HCEC 1CT (cell line): ENCODE measurements at regions not wholly inside any gene's neighbourhood (a gene's known extent, or its start where the extent isn't known, plus 50 kb on each side); places are given as distances from the start of the nearest gene placed in this dataset.
"Not testable (repeated sequence)": the region's sequence is repeated elsewhere in the genome, so short reads cannot be mapped to it uniquely, and the experiment has no call there.

ENCODE experiments used
- DNase-seq: peaks from one replicate; pipeline ENCODE4 v3.0.0-alpha.2; 2017

DNA sequence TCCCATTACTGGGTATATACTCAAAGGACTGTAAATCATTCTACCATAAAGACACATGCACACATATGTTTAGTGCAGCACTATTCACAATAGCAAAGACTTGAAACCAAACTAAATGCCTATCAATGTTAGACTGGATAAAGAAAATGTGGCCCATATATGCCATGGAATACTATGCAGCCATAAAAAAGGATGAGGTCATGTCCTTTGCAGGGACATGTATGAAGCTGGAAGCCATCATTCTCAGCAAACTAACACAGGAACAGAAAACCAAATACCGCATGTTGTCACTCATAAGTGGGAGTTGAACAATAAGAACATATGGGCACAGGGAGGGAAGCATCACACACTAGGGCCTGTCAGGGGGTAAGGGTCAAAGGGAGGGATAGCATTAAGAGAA is 1172.4 kb upstream of the ADGRB3 start:
- DNase-seq, result not testable (repeated sequence)

DNA sequence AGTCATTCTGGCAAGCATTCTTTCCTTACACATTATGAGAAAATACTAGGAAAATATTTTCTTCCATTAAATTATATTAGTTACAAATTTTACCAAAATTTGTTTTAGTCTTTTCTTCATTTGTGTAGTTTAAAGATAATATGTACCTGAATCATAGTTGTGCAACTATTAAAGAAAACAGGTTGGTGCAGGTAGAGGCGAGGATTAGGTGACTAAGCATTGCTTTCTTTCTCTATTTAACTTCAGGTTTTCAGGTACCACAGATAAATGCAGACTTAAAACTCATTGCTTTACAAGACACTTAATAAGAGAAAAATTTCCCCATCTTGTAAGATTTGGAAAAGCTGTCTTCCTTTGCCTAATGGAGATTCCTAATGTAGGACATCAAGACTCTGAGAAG is 1175.5 kb upstream of the ADGRB3 start:
- DNase-seq, result no peak

DNA sequence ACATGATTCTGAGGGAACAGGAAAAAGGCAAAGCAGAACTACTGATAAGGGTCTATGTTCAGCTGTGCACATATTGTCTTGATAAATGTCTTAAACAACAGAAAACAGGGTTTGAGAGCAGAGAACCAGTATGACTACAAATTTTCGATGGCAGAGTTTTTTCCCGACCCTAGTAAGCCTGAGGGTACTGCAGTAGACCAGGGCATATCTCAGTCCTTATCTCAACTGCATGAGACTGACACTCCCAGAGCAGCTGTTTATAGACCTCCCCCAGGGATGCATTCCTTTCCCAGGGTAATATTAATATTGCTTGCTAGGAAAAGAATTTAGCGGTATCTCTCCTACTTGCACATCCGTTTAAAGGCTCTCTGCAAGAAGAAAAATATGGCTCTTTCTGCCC is 1176.8 kb upstream of the ADGRB3 start:
- DNase-seq, result no peak

- DNase-seq, result no peak
These were observed 1183.2 kb upstream of the ADGRB3 start for GRCh38 chr6:67451874-67452273.

DNA sequence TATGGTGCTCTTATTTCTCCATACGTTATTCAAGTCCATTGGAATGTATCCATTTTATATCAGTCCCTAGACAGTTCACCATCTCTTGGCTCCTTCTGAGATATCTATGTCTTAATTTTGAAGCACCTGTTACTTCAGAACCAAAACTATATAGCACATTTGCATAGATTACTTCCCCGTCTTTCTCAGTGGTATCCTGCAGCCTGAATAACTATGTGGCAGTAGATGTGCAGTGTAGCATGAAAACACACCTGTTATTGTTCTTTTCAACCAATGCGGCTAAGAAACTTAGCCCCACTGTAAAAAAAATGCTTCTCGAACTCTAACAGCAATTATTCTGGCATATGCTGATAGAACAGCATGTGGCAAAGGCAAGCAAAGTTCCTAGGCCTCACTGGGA is 1184.4 kb upstream of the ADGRB3 start:
- no peak for DNase-seq

- DNase-seq, result no peak
These were observed 1185.5 kb upstream of the ADGRB3 start for GRCh38 chr6:67449602-67450001.

DNA sequence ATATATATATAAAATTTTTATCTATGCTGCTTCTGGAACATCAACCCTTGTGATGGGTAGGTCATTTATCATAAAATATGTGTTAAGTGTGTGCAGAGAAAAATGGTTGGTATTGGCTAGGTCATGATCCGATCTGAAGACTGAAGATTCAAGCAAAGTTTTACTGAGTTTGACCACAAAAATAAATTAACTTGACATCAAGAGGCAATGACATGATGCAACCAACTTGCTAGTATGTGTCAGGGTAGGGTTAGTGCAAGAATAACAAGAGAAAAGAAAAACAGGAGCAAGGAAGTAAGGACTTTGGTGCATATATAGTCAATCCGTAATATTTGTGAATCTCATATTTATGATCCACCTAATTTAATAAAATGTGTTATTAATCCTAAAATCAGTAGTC is 1202.0 kb upstream of the ADGRB3 start:
- no peak for DNase-seq

GRCh38 chr6:67431076-67431475 is 1204.0 kb upstream of the ADGRB3 start:
- DNase-seq, result no peak

DNA sequence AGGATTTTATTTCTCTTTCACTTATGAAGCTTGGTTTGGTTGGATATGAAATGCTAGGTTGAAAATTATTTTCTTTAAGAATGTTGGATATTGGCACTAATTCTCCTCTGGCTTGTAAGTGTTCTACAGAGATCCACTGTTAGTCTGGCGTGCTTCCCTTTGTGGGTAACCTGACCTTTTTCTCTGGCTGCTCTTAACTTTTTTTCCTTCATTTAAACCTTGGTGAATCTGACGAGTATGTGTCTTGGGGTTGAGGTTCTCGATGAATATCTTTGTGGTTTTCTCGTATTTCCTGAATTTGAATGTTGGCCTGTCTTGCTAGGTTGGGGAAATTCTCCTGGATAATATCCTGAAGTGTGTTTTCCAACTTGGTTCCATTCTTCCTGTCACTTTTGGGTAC is 1208.4 kb upstream of the ADGRB3 start:
- not testable (repeated sequence) for DNase-seq

GRCh38 chr6:67412035-67412434 is 1223.0 kb upstream of the ADGRB3 start:
- no peak for DNase-seq

- no peak for DNase-seq
These were observed 1224.0 kb upstream of the ADGRB3 start for GRCh38 chr6:67411036-67411435.

DNA sequence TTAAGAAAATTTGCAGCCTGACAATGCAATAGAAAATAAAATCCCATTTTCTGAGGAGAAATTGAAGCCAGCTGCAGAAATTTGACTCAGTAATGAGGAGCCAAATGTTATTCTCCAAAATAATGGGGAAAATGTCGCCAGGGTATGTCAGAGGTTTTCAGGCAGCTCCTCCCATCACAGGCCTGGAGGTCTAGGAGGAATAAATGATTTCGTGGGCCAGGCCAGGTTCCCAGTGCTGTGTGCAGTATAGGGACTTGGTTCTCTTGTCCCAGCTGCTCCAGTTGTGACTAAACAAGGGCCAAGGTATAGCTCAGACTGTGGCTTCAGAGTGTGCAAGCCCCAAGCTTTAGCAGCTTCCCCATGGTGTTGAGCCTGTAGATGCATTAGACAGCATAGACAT is 1240.8 kb upstream of the ADGRB3 start:
- DNase-seq, result no peak

GRCh38 chr6:67393356-67393755 is 1241.7 kb upstream of the ADGRB3 start:
- no peak for DNase-seq

- no peak for DNase-seq
These were observed 1243.1 kb upstream of the ADGRB3 start for GRCh38 chr6:67391955-67392354.

GRCh38 chr6:67369679-67370078 is 1265.4 kb upstream of the ADGRB3 start:
- DNase-seq, result no peak

DNA sequence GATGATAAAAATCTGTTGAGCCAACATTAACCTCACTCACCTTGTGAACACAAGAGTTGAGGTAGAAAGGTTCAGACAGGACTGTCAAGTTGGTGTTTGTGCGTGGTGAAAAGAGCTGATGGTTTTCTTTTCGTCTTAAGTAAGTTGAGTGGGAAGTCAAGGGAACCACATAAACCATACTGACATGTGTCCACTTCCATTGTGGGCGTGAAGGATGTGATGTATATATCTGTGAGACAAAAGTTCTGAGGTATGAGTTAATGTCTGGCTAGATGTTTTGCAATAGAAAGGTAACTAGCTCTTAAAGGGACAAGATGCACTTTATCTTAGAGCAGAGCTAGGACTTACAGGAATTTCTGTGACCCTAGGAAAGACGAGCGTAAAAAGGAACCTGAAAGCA is 1272.1 kb upstream of the ADGRB3 start:
- DNase-seq, result no peak

- DNase-seq, result no peak
These were observed 1273.8 kb upstream of the ADGRB3 start for GRCh38 chr6:67361264-67361663.

DNA sequence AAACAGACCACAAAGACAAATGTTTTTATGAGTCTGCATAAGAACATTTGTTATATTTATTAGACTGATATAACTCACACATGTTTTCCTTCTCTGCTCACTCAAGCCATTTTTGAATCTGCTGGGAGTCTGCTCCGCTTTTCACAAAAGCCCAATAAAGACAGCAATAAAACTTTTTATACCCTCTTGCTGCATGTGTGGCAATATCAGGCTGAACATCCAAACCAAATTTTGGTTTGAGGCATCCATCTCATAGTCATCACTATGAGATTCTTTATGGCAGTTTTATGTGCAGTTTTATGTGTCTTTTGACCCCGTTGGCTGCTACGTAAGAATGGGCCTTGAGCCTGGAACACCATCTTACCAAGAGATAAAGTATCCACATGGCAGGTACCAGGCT is 1276.8 kb upstream of the ADGRB3 start:
- no peak for DNase-seq

DNA sequence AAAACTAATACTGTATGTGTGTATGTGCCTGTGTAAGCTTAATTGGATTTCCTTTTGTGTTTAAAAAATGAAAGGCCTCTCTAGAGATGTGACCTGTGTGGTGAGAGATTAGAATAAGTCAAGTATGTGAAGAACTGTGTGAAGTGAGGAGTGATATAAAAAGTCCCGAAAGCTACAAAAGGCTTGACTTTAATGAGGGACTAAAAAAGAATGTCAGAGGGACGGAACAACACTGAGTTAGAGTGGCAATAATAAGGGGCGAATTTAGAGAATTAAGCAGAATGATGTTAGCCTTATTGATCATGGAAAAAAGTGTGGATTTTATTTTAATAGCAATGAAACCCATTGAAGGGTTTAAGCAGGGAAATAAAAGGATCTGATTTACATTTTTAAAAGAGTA is 1281.2 kb upstream of the ADGRB3 start:
- no peak for DNase-seq

GRCh38 chr6:67352717-67353116 is 1282.4 kb upstream of the ADGRB3 start:
- no peak for DNase-seq

- no peak for DNase-seq
These were observed 1284.4 kb upstream of the ADGRB3 start for GRCh38 chr6:67350729-67351128.

DNA sequence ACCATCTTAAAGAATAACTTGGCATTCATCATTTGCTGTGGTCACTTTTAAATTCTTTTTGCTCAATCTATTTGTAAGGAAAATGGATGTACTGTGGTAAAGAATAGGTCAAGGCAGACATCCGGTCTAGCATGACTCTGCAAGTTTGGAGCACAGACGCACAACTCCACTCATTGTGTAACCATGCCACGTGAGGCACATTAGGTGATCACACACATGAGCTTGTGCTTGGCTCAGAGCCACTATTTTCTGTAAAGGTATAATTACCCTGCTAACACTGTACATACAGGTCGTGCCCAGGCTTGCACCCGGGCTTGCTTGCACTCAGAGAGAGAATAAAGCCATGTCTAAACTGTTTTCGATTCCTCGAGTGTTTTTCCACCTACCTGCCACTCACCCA is 1289.1 kb upstream of the ADGRB3 start:
- no peak for DNase-seq

DNA sequence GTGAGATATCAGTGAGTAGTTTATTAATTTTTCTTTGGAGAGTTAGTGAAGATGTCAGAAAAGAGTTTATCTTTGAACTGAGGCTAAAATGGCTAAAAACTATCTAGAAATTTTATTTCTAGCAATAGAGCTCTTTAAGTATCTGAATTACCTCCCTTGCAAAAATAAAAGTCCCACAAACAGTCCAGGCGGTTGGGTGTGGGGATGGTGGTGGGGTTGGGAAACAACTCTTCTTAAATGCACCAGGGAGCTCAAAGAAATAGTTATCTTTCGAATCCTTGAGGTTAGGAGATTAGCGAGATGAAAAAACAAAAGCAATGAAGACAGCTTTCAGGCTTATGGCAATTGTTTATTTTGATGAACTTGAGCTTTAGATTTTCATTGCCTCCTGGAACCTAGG is 1299.1 kb upstream of the ADGRB3 start:
- DNase-seq, result no peak

DNA sequence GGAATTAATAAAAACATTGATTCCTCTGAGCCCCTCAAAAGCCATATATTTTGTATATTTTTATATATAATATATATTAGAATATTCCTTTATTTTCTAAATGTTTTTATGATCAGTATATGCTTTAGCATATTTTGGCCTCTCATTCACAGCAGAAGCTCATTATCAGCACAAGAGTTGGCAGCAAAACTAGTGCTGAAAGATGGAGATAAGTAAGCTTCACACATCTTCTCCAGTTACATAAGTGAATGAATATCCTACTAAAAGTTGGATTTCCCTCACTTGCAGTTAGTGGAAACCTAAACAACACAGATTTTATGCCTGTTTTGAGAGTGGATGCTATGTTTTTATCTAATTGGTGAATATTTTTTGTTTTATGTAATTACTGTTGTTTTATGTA is 1303.8 kb upstream of the ADGRB3 start:
- DNase-seq, result no peak

- no peak for DNase-seq
These were observed 1306.8 kb upstream of the ADGRB3 start for GRCh38 chr6:67328269-67328668.

- no peak for DNase-seq
These were observed 1334.5 kb upstream of the ADGRB3 start for GRCh38 chr6:67300430-67301040.
